GM12875 (cell line): ENCODE measurements at regions not wholly inside any gene's neighbourhood (a gene's known extent, or its start where the extent isn't known, plus 50 kb on each side); places are given as distances from the start of the nearest gene placed in this dataset.
"Not testable (repeated sequence)": the region's sequence is repeated elsewhere in the genome, so short reads cannot be mapped to it uniquely, and the experiment has no call there.

Source experiments
- H3K4me3 ChIP-seq: one replicate; pipeline ENCODE4 v1.5.1; 2011; ENCODE audit warnings: low read depth, low read length, control low read depth
- CTCF ChIP-seq: IDR thresholded peaks from 2 replicates; pipeline ENCODE4 v1.5.1; 2011; ENCODE audit warnings: low read depth, mild to moderate bottlenecking, control low read depth, inconsistent platforms, low read length, moderate library complexity, borderline replicate concordance; ENCODE audit not compliant: insufficient read depth

- H3K4me3 ChIP-seq = no peak overlapping the region
- no peak for TF ChIP-seq CTCF
These were observed 765.1 kb downstream of the DIAPH3 start for GRCh38 chr13:59398661-59399060.

DNA sequence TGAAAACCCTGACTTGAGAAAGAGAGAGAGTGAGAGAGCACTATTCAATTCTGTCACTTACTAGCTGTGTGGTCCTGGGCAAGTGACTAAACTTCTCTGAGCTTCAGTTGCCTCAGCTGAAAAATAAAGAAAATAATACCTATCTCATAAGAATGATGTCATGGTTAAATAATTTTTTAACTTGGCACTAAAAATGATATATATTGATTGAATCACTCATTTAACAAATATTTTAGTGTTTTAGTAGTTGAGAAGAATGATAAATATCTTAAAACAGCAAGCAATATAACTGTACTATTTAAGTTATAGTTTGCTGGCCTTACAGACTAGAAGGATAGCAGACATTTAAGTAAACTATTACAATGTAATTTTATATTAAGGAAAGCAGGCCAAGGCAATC, 764.2 kb downstream of the DIAPH3 start:
- TF ChIP-seq CTCF = no peak
- no peak overlapping the region for H3K4me3 ChIP-seq

- no peak overlapping the region for H3K4me3 ChIP-seq
- no peak for TF ChIP-seq CTCF
These were observed 759.4 kb downstream of the DIAPH3 start for GRCh38 chr13:59404331-59404730.

DNA sequence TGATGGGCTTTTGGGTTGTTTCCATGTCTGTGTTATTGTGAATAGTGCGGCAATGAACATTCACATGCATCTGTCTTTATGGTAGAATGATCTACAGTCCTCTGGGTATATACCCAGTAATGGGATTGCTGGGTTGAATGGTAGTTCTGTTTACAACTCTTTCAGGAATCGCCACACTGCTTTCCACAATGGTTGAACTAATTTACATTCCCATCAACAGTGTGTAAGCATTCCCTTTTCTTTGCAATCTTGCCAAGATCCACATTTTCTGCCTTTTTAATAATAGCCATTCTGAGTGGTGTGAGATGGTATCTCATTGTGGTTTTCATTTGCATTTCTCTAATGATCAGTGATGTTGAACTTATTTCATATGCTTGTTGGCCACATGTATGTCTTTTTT, 756.5 kb downstream of the DIAPH3 start:
- H3K4me3 ChIP-seq = not testable (repeated sequence)

- no peak for TF ChIP-seq CTCF
- H3K4me3 ChIP-seq = no peak overlapping the region
These were observed 755.0 kb downstream of the DIAPH3 start for GRCh38 chr13:59408738-59409137.

GRCh38 chr13:59409211-59409610, 754.5 kb downstream of the DIAPH3 start:
- no peak for TF ChIP-seq CTCF
- H3K4me3 ChIP-seq = no peak overlapping the region

DNA sequence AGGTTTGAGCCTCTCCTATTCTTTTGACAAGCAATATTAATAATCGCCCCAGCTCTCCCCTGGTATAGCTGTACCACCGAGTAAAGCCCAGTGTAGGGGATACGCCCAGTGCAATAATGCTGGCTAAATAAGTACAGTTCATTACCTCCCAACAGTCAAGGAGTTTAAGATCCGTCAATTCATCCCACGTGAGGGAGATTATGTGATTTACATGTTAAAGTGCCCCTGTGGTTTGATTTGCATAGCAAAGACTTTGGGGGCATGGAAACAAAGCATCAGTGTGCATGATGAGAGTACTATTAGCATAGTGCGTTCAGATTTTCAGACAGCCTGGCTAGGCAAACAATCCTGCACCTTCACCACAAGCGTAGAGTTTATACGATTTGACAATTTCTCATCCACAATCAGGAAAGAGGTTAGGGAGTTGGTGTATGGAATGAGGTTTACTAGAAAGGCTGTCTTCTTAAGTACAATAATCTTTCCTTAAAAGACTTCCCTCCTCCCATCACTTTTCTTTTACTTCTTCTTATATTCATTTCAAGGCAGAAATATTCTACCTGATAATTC, 754.0 kb downstream of the DIAPH3 start:
- no peak overlapping the region for H3K4me3 ChIP-seq

More for the DNA sequence above, 754.0 kb downstream of the DIAPH3 start:
- TF ChIP-seq CTCF = no peak
